Central memory CD8-positive, alpha-beta T cell (primary cell): ENCODE measurements at regions not wholly inside any gene's neighbourhood (a gene's known extent, or its start where the extent isn't known, plus 50 kb on each side); places are given as distances from the start of the nearest gene placed in this dataset.
"Not testable (repeated sequence)": the region's sequence is repeated elsewhere in the genome, so short reads cannot be mapped to it uniquely, and the experiment has no call there.

Source experiments
- ATAC-seq: fragments of 150-1000 bp; cut with Tn5 transposase; replicated peaks from 2 replicates; pipeline ENCODE4 v1.10.0; 2022; ENCODE audit warnings: mild to moderate bottlenecking, moderate FRiP score, moderate number of reproducible peaks; ENCODE audit not compliant: poor library complexity, severe bottlenecking; ENCODE audit errors: extremely low read depth
- DNase-seq, 2 donors: peaks; one replicate each; pipeline ENCODE4 v3.0.0; 2021; ENCODE audit warnings: low spot score in 2 of 2
- H3K27ac Mint-ChIP-seq: one replicate; pipeline ENCODE4 v1.8.0; 2022; ENCODE audit warnings: low read depth, mild to moderate bottlenecking, moderate library complexity, mixed read lengths
- H3K27me3 Mint-ChIP-seq: one replicate; pipeline ENCODE4 v1.8.0; 2022; ENCODE audit warnings: mixed read lengths
- H3K36me3 Mint-ChIP-seq: one replicate; pipeline ENCODE4 v1.8.0; 2022; ENCODE audit warnings: mild to moderate bottlenecking, moderate library complexity, mixed read lengths; ENCODE audit not compliant: insufficient read depth
- H3K4me1 Mint-ChIP-seq: one replicate; pipeline ENCODE4 v1.8.0; 2022; ENCODE audit warnings: mixed read lengths
- H3K4me3 Mint-ChIP-seq: one replicate; pipeline ENCODE4 v1.8.0; 2022; ENCODE audit warnings: mild to moderate bottlenecking, moderate library complexity, mixed read lengths
- H3K9me3 Mint-ChIP-seq: one replicate; pipeline ENCODE4 v1.8.0; 2022; ENCODE audit warnings: mixed read lengths

- H3K4me3 Mint-ChIP-seq, result no peak overlapping the region
- ATAC-seq (no peak), DNase-seq (no peak)
- peaks cover 26% of the 10 kb centered on the region for H3K27me3 Mint-ChIP-seq
- no peaks in the 10 kb centered on the region for H3K9me3 Mint-ChIP-seq
- no peaks in the 10 kb centered on the region for H3K36me3 Mint-ChIP-seq
- peaks cover under 1% of the 10 kb centered on the region for H3K4me1 Mint-ChIP-seq
- H3K27ac Mint-ChIP-seq, result no peak overlapping the region
These were observed 218.8 kb downstream of the FGF9 start for GRCh38 chr13:21889651-21890050.

- DNase-seq, H3K4me1 Mint-ChIP-seq, ATAC-seq, H3K4me3 Mint-ChIP-seq, H3K9me3 Mint-ChIP-seq, H3K27ac Mint-ChIP-seq, H3K36me3 Mint-ChIP-seq: not testable (repeated sequence)
- H3K27me3 Mint-ChIP-seq, result peaks cover 20% of the 10 kb centered on the region
These were observed 219.3 kb downstream of the FGF9 start for GRCh38 chr13:21890220-21890619.

GRCh38 chr13:21894091-21894490, 223.2 kb downstream of the FGF9 start:
- Mint-ChIP-seq H3K27me3 (peaks cover 6% of the 10 kb centered on the region), H3K36me3 (no peaks in the 10 kb centered on the region), H3K4me1 (peaks cover 6% of the 10 kb centered on the region), H3K4me3 (no peak overlapping the region), H3K9me3 (no peaks in the 10 kb centered on the region), H3K27ac (no peak overlapping the region)
- ATAC-seq, result no peak
- DNase-seq, result no peak

- Mint-ChIP-seq H3K27me3 (peaks cover 6% of the 10 kb centered on the region), H3K27ac (no peak overlapping the region), H3K9me3 (no peaks in the 10 kb centered on the region), H3K4me3 (no peak overlapping the region), H3K36me3 (no peaks in the 10 kb centered on the region), H3K4me1 (peaks cover 6% of the 10 kb centered on the region)
- no peak for ATAC-seq
- DNase-seq, result no peak
These were observed 224.1 kb downstream of the FGF9 start for GRCh38 chr13:21894703-21895699.

- no peak overlapping the region for H3K27ac Mint-ChIP-seq
- no peaks in the 10 kb centered on the region for H3K36me3 Mint-ChIP-seq
- no peak overlapping the region for H3K4me3 Mint-ChIP-seq
- peaks cover 6% of the 10 kb centered on the region for H3K27me3 Mint-ChIP-seq
- DNase-seq (no peak), ATAC-seq (no peak)
- peaks cover 6% of the 10 kb centered on the region for H3K4me1 Mint-ChIP-seq
- H3K9me3 Mint-ChIP-seq, result no peaks in the 10 kb centered on the region
These were observed 224.9 kb downstream of the FGF9 start for GRCh38 chr13:21895779-21896178.

GRCh38 chr13:21897161-21897560, 226.3 kb downstream of the FGF9 start:
- H3K27ac Mint-ChIP-seq, result no peak overlapping the region
- DNase-seq, result no peak
- H3K36me3 Mint-ChIP-seq, result no peaks in the 10 kb centered on the region
- H3K4me3 Mint-ChIP-seq, result no peak overlapping the region
- peaks cover 6% of the 10 kb centered on the region for H3K27me3 Mint-ChIP-seq
- peaks cover 6% of the 10 kb centered on the region for H3K4me1 Mint-ChIP-seq
- H3K9me3 Mint-ChIP-seq, result no peaks in the 10 kb centered on the region
- no peak for ATAC-seq

GRCh38 chr13:21898459-21898858, 227.6 kb downstream of the FGF9 start:
- H3K36me3 Mint-ChIP-seq, result no peaks in the 10 kb centered on the region
- H3K27ac Mint-ChIP-seq, result no peak overlapping the region
- H3K4me1 Mint-ChIP-seq, result peaks cover 6% of the 10 kb centered on the region
- DNase-seq (no peak), ATAC-seq (no peak)
- H3K4me3 Mint-ChIP-seq, result no peak overlapping the region
- H3K9me3 Mint-ChIP-seq, result no peaks in the 10 kb centered on the region
- peaks cover 12% of the 10 kb centered on the region for H3K27me3 Mint-ChIP-seq

- Mint-ChIP-seq H3K4me1 (peaks cover 6% of the 10 kb centered on the region), H3K4me3 (no peak overlapping the region), H3K27ac (no peak overlapping the region), H3K27me3 (peaks cover 13% of the 10 kb centered on the region), H3K36me3 (no peaks in the 10 kb centered on the region), H3K9me3 (no peaks in the 10 kb centered on the region)
- ATAC-seq (no peak), DNase-seq (no peak)
These were observed 228.1 kb downstream of the FGF9 start for GRCh38 chr13:21898945-21899344.

GRCh38 chr13:21901336-21901735, 230.5 kb downstream of the FGF9 start:
- Mint-ChIP-seq H3K36me3 (no peaks in the 10 kb centered on the region), H3K4me3 (no peak overlapping the region), H3K4me1 (no peaks in the 10 kb centered on the region), H3K27me3 (peaks cover 34% of the 10 kb centered on the region), H3K9me3 (no peaks in the 10 kb centered on the region), H3K27ac (no peak overlapping the region)
- no peak for ATAC-seq
- DNase-seq, result no peak

- Mint-ChIP-seq H3K4me3 (no peak overlapping the region), H3K27ac (no peak overlapping the region), H3K36me3 (no peaks in the 10 kb centered on the region), H3K9me3 (no peaks in the 10 kb centered on the region), H3K27me3 (peaks cover 34% of the 10 kb centered on the region), H3K4me1 (no peaks in the 10 kb centered on the region)
- ATAC-seq (no peak), DNase-seq (no peak)
These were observed 231.2 kb downstream of the FGF9 start for GRCh38 chr13:21901811-21902708.

- no peak overlapping the region for H3K4me3 Mint-ChIP-seq
- ATAC-seq (no peak), DNase-seq (no peak)
- peaks cover 34% of the 10 kb centered on the region for H3K27me3 Mint-ChIP-seq
- no peaks in the 10 kb centered on the region for H3K36me3 Mint-ChIP-seq
- no peaks in the 10 kb centered on the region for H3K4me1 Mint-ChIP-seq
- H3K9me3 Mint-ChIP-seq, result no peaks in the 10 kb centered on the region
- H3K27ac Mint-ChIP-seq, result no peak overlapping the region
These were observed 231.8 kb downstream of the FGF9 start for GRCh38 chr13:21902709-21903098.

GRCh38 chr13:21905486-21905885, 234.6 kb downstream of the FGF9 start:
- H3K27ac Mint-ChIP-seq, result no peak overlapping the region
- ATAC-seq, result no peak
- peaks cover 46% of the 10 kb centered on the region for H3K27me3 Mint-ChIP-seq
- no peaks in the 10 kb centered on the region for H3K36me3 Mint-ChIP-seq
- no peaks in the 10 kb centered on the region for H3K4me1 Mint-ChIP-seq
- DNase-seq, result no peak
- no peak overlapping the region for H3K4me3 Mint-ChIP-seq
- H3K9me3 Mint-ChIP-seq, result no peaks in the 10 kb centered on the region
